ACC112 (cell line): ENCODE measurements at regions not wholly inside any gene's neighbourhood (a gene's known extent, or its start where the extent isn't known, plus 50 kb on each side); places are given as distances from the start of the nearest gene placed in this dataset.

Source experiments
- H2AFZ ChIP-seq: fragments of 200-600 bp; sonication (generic); one replicate; pipeline ENCODE4 v1.6.0; 2017; ENCODE audit warnings: antibody characterized with exemption, low read length; ENCODE audit not compliant: unreplicated experiment
- H3K27ac ChIP-seq: fragments of 200-600 bp; sonication (generic); 2 replicates; pipeline ENCODE4 v1.5.1; 2014; ENCODE audit warnings: low read depth, mild to moderate bottlenecking, antibody characterized with exemption, low read length, moderate library complexity
- H3K27me3 ChIP-seq: fragments of 200-600 bp; sonication (generic); 2 replicates; pipeline ENCODE4 v1.6.1; 2014; ENCODE audit warnings: mild to moderate bottlenecking, antibody characterized with exemption, low read length, moderate library complexity, mixed read lengths; ENCODE audit not compliant: insufficient read depth
- H3K36me3 ChIP-seq: fragments of 200-600 bp; sonication (generic); 2 replicates; pipeline ENCODE4 v1.6.1; 2016; ENCODE audit warnings: mild to moderate bottlenecking, antibody characterized with exemption, low read length, moderate library complexity, mixed read lengths; ENCODE audit not compliant: insufficient read depth
- H3K4me1 ChIP-seq: fragments of 200-600 bp; sonication (generic); one replicate; pipeline ENCODE4 v1.6.1; 2016; ENCODE audit warnings: low read length, mixed read lengths; ENCODE audit not compliant: insufficient read depth, unreplicated experiment, control insufficient read depth
- H3K4me3 ChIP-seq: fragments of 200-600 bp; sonication (generic); 2 replicates; pipeline ENCODE4 v1.5.1; 2014; ENCODE audit warnings: mild to moderate bottlenecking, low read depth, low read length
- H3K79me2 ChIP-seq: fragments of 200-600 bp; sonication (generic); one replicate; pipeline ENCODE4 v1.6.0; 2016; ENCODE audit warnings: low read length; ENCODE audit not compliant: control insufficient read depth, unreplicated experiment, insufficient read depth

DNA sequence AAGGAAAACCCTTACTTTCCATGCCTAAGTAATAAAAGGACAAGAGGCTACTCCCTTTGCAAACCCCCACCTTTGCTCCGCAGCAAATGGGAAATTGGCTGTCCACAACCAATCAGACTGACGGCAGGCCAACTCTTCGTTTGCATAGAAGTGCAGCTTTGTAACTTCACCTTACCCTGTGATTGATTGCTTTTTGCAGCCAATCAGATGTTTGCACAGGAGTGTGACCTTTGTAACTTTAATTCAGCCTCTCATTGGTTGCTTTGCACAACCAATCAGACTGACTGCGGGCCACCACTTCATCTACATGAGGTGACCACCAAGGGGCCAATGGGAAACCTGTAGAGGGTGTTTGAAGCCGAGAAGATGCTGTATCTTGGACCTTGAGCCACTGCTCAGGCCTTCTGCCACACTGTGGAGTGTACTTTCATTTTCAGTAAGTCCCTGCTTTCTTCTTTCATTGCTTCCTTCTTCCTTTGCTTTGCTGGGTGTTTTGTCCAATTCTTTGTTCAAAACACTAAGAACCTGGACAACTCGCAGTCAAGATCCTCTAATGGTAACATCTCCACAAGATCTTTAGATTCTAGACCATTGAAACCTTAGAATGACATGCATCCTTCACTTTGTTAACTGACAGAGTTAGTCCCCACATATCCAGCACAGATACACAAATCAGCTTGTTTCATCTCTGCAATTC is 51.3 kb upstream of the FREM1 start:
- H3K27ac ChIP-seq, result no peak overlapping the region
- H3K4me1 ChIP-seq, result peaks cover 11% of the 10 kb centered on the region
- no peaks in the 10 kb centered on the region for H3K36me3 ChIP-seq
- no peak overlapping the region for H2AFZ ChIP-seq
- H3K4me3 ChIP-seq, result no peak overlapping the region; the same call in 1 of the 2 replicates
- H3K79me2 ChIP-seq, result no peaks in the 10 kb centered on the region
- no peaks in the 10 kb centered on the region for H3K27me3 ChIP-seq

DNA sequence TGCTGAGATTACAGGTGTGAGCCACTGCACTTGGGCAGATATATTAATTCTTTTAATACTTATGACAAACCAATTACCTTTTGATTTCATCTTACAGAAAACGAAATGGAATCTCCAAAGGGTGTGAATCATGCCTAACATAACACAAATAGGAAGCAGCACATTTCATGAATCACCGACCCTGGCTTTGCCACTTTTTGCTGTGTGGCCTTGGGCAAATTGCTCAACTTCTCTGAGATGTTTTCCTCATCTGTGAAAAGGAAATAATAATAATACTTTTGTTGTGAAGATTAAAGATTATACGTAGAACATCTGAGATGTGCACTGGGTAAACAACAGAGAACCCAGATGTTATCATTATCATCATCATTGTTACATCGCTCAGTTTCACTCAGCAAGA is 50.7 kb upstream of the FREM1 start:
- Histone ChIP-seq H3K4me1 (peaks cover 11% of the 10 kb centered on the region), H3K36me3 (no peaks in the 10 kb centered on the region), H3K27ac (no peak overlapping the region), H3K79me2 (no peaks in the 10 kb centered on the region), H3K27me3 (no peaks in the 10 kb centered on the region), H2AFZ (no peak overlapping the region), H3K4me3 (no peak overlapping the region)
